ENCODE measurements at regions not wholly inside any gene's neighbourhood (a gene's known extent, or its start where the extent isn't known, plus 50 kb on each side); places are given as distances from the start of the nearest gene placed in this dataset.

GRCh38 chr1:58862728-58863385 is 79.0 kb upstream of the JUN start:
- H3K27me3 ChIP-seq (ENCODE audit: control insufficient read depth in 5 of 5, insufficient read depth in 4 of 5, low read length in 5 of 5): no peaks in the 10 kb centered on the region
- no peak overlapping the region for H3K9ac ChIP-seq (ENCODE audit: low read length in 5 of 5)
- no peaks in the 10 kb centered on the region for H3K36me3 ChIP-seq (ENCODE audit: control insufficient read depth in 5 of 5, insufficient read depth in 5 of 5, low read length in 5 of 5)
- H3K9me3 ChIP-seq (ENCODE audit: control insufficient read depth in 5 of 5, low read length in 5 of 5): no peaks in the 10 kb centered on the region
- H3K27ac ChIP-seq (ENCODE audit: low read depth, low read length): no peak overlapping the region
- H3K4me3 ChIP-seq (ENCODE audit: low read depth in 1 of 5, low read length in 5 of 5): no peak overlapping the region
- peaks cover 0 to 3% (median 0%) of the 10 kb centered on the region in 5 donors for H3K4me1 ChIP-seq (ENCODE audit: control insufficient read depth in 5 of 5, insufficient read depth in 5 of 5, low read length in 5 of 5)

- Histone ChIP-seq H3K9me3 (ENCODE audit: control insufficient read depth in 5 of 5, low read length in 5 of 5) (no peaks in the 10 kb centered on the region), H3K4me1 (ENCODE audit: control insufficient read depth in 5 of 5, insufficient read depth in 5 of 5, low read length in 5 of 5) (peaks cover 0 to 3% (median 0%) of the 10 kb centered on the region in 5 donors), H3K27ac (ENCODE audit: low read depth, low read length) (no peak overlapping the region), H3K36me3 (ENCODE audit: control insufficient read depth in 5 of 5, insufficient read depth in 5 of 5, low read length in 5 of 5) (no peaks in the 10 kb centered on the region), H3K9ac (ENCODE audit: low read length in 5 of 5) (no peak overlapping the region), H3K27me3 (ENCODE audit: control insufficient read depth in 5 of 5, insufficient read depth in 4 of 5, low read length in 5 of 5) (no peaks in the 10 kb centered on the region), H3K4me3 (ENCODE audit: low read depth in 1 of 5, low read length in 5 of 5) (no peak overlapping the region)
Measured at GRCh38 chr1:58864654-58865053, 80.8 kb upstream of the JUN start.

- Histone ChIP-seq H3K4me1 (ENCODE audit: control insufficient read depth in 5 of 5, insufficient read depth in 5 of 5, low read length in 5 of 5) (no peaks in the 10 kb centered on the region), H3K27ac (ENCODE audit: low read depth, low read length) (no peak overlapping the region), H3K9ac (ENCODE audit: low read length in 5 of 5) (no peak overlapping the region), H3K9me3 (ENCODE audit: control insufficient read depth in 5 of 5, low read length in 5 of 5) (no peaks in the 10 kb centered on the region), H3K27me3 (ENCODE audit: control insufficient read depth in 5 of 5, insufficient read depth in 4 of 5, low read length in 5 of 5) (no peaks in the 10 kb centered on the region), H3K36me3 (ENCODE audit: control insufficient read depth in 5 of 5, insufficient read depth in 5 of 5, low read length in 5 of 5) (no peaks in the 10 kb centered on the region), H3K4me3 (ENCODE audit: low read depth in 1 of 5, low read length in 5 of 5) (no peak overlapping the region)
Measured at GRCh38 chr1:58866578-58866977, 82.7 kb upstream of the JUN start.

GRCh38 chr1:58869638-58870297 is 85.9 kb upstream of the JUN start:
- no peaks in the 10 kb centered on the region for H3K27me3 ChIP-seq (ENCODE audit: control insufficient read depth in 5 of 5, insufficient read depth in 4 of 5, low read length in 5 of 5)
- no peaks in the 10 kb centered on the region for H3K9me3 ChIP-seq (ENCODE audit: control insufficient read depth in 5 of 5, low read length in 5 of 5)
- H3K9ac ChIP-seq (ENCODE audit: low read length in 5 of 5): no peak overlapping the region
- no peaks in the 10 kb centered on the region for H3K36me3 ChIP-seq (ENCODE audit: control insufficient read depth in 5 of 5, insufficient read depth in 5 of 5, low read length in 5 of 5)
- H3K4me3 ChIP-seq (ENCODE audit: low read depth in 1 of 5, low read length in 5 of 5): no peak overlapping the region
- H3K4me1 ChIP-seq (ENCODE audit: control insufficient read depth in 5 of 5, insufficient read depth in 5 of 5, low read length in 5 of 5): peaks cover 2 to 8% (median 6%) of the 10 kb centered on the region in 5 donors
- H3K27ac ChIP-seq (ENCODE audit: low read depth, low read length): no peak overlapping the region

GRCh38 chr1:58870298-58870676 is 86.4 kb upstream of the JUN start:
- H3K27me3 ChIP-seq (ENCODE audit: control insufficient read depth in 5 of 5, insufficient read depth in 4 of 5, low read length in 5 of 5): no peaks in the 10 kb centered on the region
- H3K4me3 ChIP-seq (ENCODE audit: low read depth in 1 of 5, low read length in 5 of 5): no peak overlapping the region
- H3K36me3 ChIP-seq (ENCODE audit: control insufficient read depth in 5 of 5, insufficient read depth in 5 of 5, low read length in 5 of 5): no peaks in the 10 kb centered on the region
- H3K9me3 ChIP-seq (ENCODE audit: control insufficient read depth in 5 of 5, low read length in 5 of 5): no peaks in the 10 kb centered on the region
- H3K9ac ChIP-seq (ENCODE audit: low read length in 5 of 5): no peak overlapping the region
- H3K4me1 ChIP-seq (ENCODE audit: control insufficient read depth in 5 of 5, insufficient read depth in 5 of 5, low read length in 5 of 5): peaks cover 5 to 13% (median 11%) of the 10 kb centered on the region in 5 donors
- no peak overlapping the region for H3K27ac ChIP-seq (ENCODE audit: low read depth, low read length)

GRCh38 chr1:58874342-58874741 is 90.5 kb upstream of the JUN start:
- Histone ChIP-seq H3K4me1 (ENCODE audit: control insufficient read depth in 5 of 5, insufficient read depth in 5 of 5, low read length in 5 of 5) (peaks cover 5 to 13% (median 11%) of the 10 kb centered on the region in 5 donors), H3K4me3 (ENCODE audit: low read depth in 1 of 5, low read length in 5 of 5) (no peak overlapping the region), H3K36me3 (ENCODE audit: control insufficient read depth in 5 of 5, insufficient read depth in 5 of 5, low read length in 5 of 5) (no peaks in the 10 kb centered on the region), H3K27me3 (ENCODE audit: control insufficient read depth in 5 of 5, insufficient read depth in 4 of 5, low read length in 5 of 5) (no peaks in the 10 kb centered on the region), H3K27ac (ENCODE audit: low read depth, low read length) (peak overlapping the region; percentile 35), H3K9ac (ENCODE audit: low read length in 5 of 5) (peak overlapping the region in 1 of 5 donors; percentile 14), H3K9me3 (ENCODE audit: control insufficient read depth in 5 of 5, low read length in 5 of 5) (no peaks in the 10 kb centered on the region)

- Histone ChIP-seq H3K27ac (ENCODE audit: low read depth, low read length) (peak overlapping the region; percentile 35), H3K4me3 (ENCODE audit: low read depth in 1 of 5, low read length in 5 of 5) (no peak overlapping the region), H3K9me3 (ENCODE audit: control insufficient read depth in 5 of 5, low read length in 5 of 5) (no peaks in the 10 kb centered on the region), H3K36me3 (ENCODE audit: control insufficient read depth in 5 of 5, insufficient read depth in 5 of 5, low read length in 5 of 5) (no peaks in the 10 kb centered on the region), H3K4me1 (ENCODE audit: control insufficient read depth in 5 of 5, insufficient read depth in 5 of 5, low read length in 5 of 5) (peaks cover 5 to 13% (median 11%) of the 10 kb centered on the region in 5 donors), H3K27me3 (ENCODE audit: control insufficient read depth in 5 of 5, insufficient read depth in 4 of 5, low read length in 5 of 5) (no peaks in the 10 kb centered on the region), H3K9ac (ENCODE audit: low read length in 5 of 5) (peak overlapping the region in 1 of 5 donors; percentile 14)
Measured at GRCh38 chr1:58874757-58875755, 91.2 kb upstream of the JUN start.

GRCh38 chr1:58879464-58879863 is 95.6 kb upstream of the JUN start:
- Histone ChIP-seq H3K4me1 (ENCODE audit: control insufficient read depth in 5 of 5, insufficient read depth in 5 of 5, low read length in 5 of 5) (peaks cover 13 to 41% (median 39%) of the 10 kb centered on the region in 5 donors), H3K27ac (ENCODE audit: low read depth, low read length) (no peak overlapping the region), H3K9ac (ENCODE audit: low read length in 5 of 5) (no peak overlapping the region), H3K27me3 (ENCODE audit: control insufficient read depth in 5 of 5, insufficient read depth in 4 of 5, low read length in 5 of 5) (no peaks in the 10 kb centered on the region), H3K9me3 (ENCODE audit: control insufficient read depth in 5 of 5, low read length in 5 of 5) (no peaks in the 10 kb centered on the region), H3K36me3 (ENCODE audit: control insufficient read depth in 5 of 5, insufficient read depth in 5 of 5, low read length in 5 of 5) (no peaks in the 10 kb centered on the region), H3K4me3 (ENCODE audit: low read depth in 1 of 5, low read length in 5 of 5) (no peak overlapping the region)

GRCh38 chr1:58880592-58880991 is 96.7 kb upstream of the JUN start:
- no peak overlapping the region for H3K4me3 ChIP-seq (ENCODE audit: low read depth in 1 of 5, low read length in 5 of 5)

More at GRCh38 chr1:58880592-58880991, 96.7 kb upstream of the JUN start:
- Histone ChIP-seq H3K27me3 (ENCODE audit: control insufficient read depth in 5 of 5, insufficient read depth in 4 of 5, low read length in 5 of 5) (no peaks in the 10 kb centered on the region), H3K9ac (ENCODE audit: low read length in 5 of 5) (no peak overlapping the region), H3K27ac (ENCODE audit: low read depth, low read length) (no peak overlapping the region), H3K9me3 (ENCODE audit: control insufficient read depth in 5 of 5, low read length in 5 of 5) (no peaks in the 10 kb centered on the region), H3K36me3 (ENCODE audit: control insufficient read depth in 5 of 5, insufficient read depth in 5 of 5, low read length in 5 of 5) (no peaks in the 10 kb centered on the region), H3K4me1 (ENCODE audit: control insufficient read depth in 5 of 5, insufficient read depth in 5 of 5, low read length in 5 of 5) (peaks cover 16 to 44% (median 41%) of the 10 kb centered on the region in 5 donors)

All from subcutaneous abdominal adipose tissue (tissue), 5 donors.